GM18505 (cell line): ENCODE measurements at regions not wholly inside any gene's neighbourhood (a gene's known extent, or its start where the extent isn't known, plus 50 kb on each side); places are given as distances from the start of the nearest gene placed in this dataset.
"Not testable (repeated sequence)": the region's sequence is repeated elsewhere in the genome, so short reads cannot be mapped to it uniquely, and the experiment has no call there.

Experiments used
- ATAC-seq: cut with Tn5 transposase; IDR thresholded peaks from one replicate; pipeline ENCODE4 v1.9.1; 2021; ENCODE audit not compliant: unreplicated experiment
- POLR2A ChIP-seq: IDR thresholded peaks from 4 replicates; pipeline ENCODE4 v1.6.1; 2011; ENCODE audit warnings: borderline replicate concordance; ENCODE audit not compliant: insufficient read depth, insufficient read length; ENCODE audit errors: extremely low read depth

GRCh38 chr17:77326636-77327035 is 185.9 kb downstream of the SEC14L1 start:
- no peak for TF ChIP-seq POLR2A
- no peak for ATAC-seq

- no peak for ATAC-seq
- no peak for TF ChIP-seq POLR2A
Observed at GRCh38 chr17:77327181-77327565, 186.4 kb downstream of the SEC14L1 start.

GRCh38 chr17:77327566-77328464 is 187.0 kb downstream of the SEC14L1 start:
- TF ChIP-seq POLR2A: no peak
- ATAC-seq: no peak

GRCh38 chr17:77328823-77329740 is 188.3 kb downstream of the SEC14L1 start:
- ATAC-seq: no peak
- no peak for TF ChIP-seq POLR2A

GRCh38 chr17:77329741-77330531 is 189.2 kb downstream of the SEC14L1 start:
- no peak for ATAC-seq

GRCh38 chr17:77330602-77331081 is 189.9 kb downstream of the SEC14L1 start:
- ATAC-seq: no peak
- no peak for TF ChIP-seq POLR2A

More at GRCh38 chr17:77329741-77330531, 189.2 kb downstream of the SEC14L1 start:
- TF ChIP-seq POLR2A: no peak

- peak; percentile 48 for TF ChIP-seq POLR2A
Observed at GRCh38 chr17:77331301-77331864, 190.6 kb downstream of the SEC14L1 start.

GRCh38 chr17:77332034-77332971 is 191.5 kb downstream of the SEC14L1 start:
- TF ChIP-seq POLR2A: no peak
- ATAC-seq: no peak

More at GRCh38 chr17:77331301-77331864, 190.6 kb downstream of the SEC14L1 start:
- ATAC-seq: peak; percentile 69

- ATAC-seq: no peak
- no peak for TF ChIP-seq POLR2A
Observed at GRCh38 chr17:77332981-77333685, 192.4 kb downstream of the SEC14L1 start.

- no peak for TF ChIP-seq POLR2A
- ATAC-seq: no peak
Observed at GRCh38 chr17:77337150-77337549, 196.4 kb downstream of the SEC14L1 start.

- ATAC-seq: no peak
- TF ChIP-seq POLR2A: no peak
Observed at GRCh38 chr17:77341069-77341541, 200.3 kb downstream of the SEC14L1 start.

GRCh38 chr17:77342656-77342990 is 201.9 kb downstream of the SEC14L1 start:
- ATAC-seq: not testable (repeated sequence)
